Activated CD8-positive, alpha-beta memory T cell treated with anti-CD3 and anti-CD28 coated beads for 1 hour (primary cell): ENCODE measurements at regions not wholly inside any gene's neighbourhood (a gene's known extent, or its start where the extent isn't known, plus 50 kb on each side); places are given as distances from the start of the nearest gene placed in this dataset.
"Not testable (repeated sequence)": the region's sequence is repeated elsewhere in the genome, so short reads cannot be mapped to it uniquely, and the experiment has no call there.

Source experiments
- DNase-seq, 2 donors: peaks; one replicate each; pipeline ENCODE4 v3.0.0-alpha.2; 2020; ENCODE audit warnings: low read depth in 1 of 2; ENCODE audit errors: extremely low read depth in 1 of 2

- no peak for DNase-seq
Measured at GRCh38 chr5:167348251-167348926, 943.1 kb upstream of the WWC1 start.

- DNase-seq: no peak
Measured at GRCh38 chr5:167348980-167349379, 942.5 kb upstream of the WWC1 start.

GRCh38 chr5:167351316-167351715 is 940.1 kb upstream of the WWC1 start:
- DNase-seq: no peak

GRCh38 chr5:167352801-167353200 is 938.6 kb upstream of the WWC1 start:
- DNase-seq: no peak

- no peak for DNase-seq
Measured at GRCh38 chr5:167355346-167355745, 936.1 kb upstream of the WWC1 start.

GRCh38 chr5:167356374-167356773 is 935.1 kb upstream of the WWC1 start:
- DNase-seq: no peak

GRCh38 chr5:167358868-167359492 is 932.5 kb upstream of the WWC1 start:
- DNase-seq: no peak

GRCh38 chr5:167361795-167362194 is 929.6 kb upstream of the WWC1 start:
- DNase-seq: no peak

- DNase-seq: no peak
Measured at GRCh38 chr5:167363065-167363464, 928.4 kb upstream of the WWC1 start.

GRCh38 chr5:167375125-167375524 is 916.3 kb upstream of the WWC1 start:
- no peak for DNase-seq

GRCh38 chr5:167378894-167379723 is 912.3 kb upstream of the WWC1 start:
- no peak for DNase-seq

- DNase-seq: no peak
Measured at GRCh38 chr5:167381457-167381856, 910.0 kb upstream of the WWC1 start.

GRCh38 chr5:167389537-167389936 is 901.9 kb upstream of the WWC1 start:
- DNase-seq: no peak

GRCh38 chr5:167391286-167391685 is 900.2 kb upstream of the WWC1 start:
- not testable (repeated sequence) for DNase-seq

GRCh38 chr5:167392240-167392639 is 899.2 kb upstream of the WWC1 start:
- no peak for DNase-seq

GRCh38 chr5:167393358-167393757 is 898.1 kb upstream of the WWC1 start:
- DNase-seq: no peak

GRCh38 chr5:167402671-167403070 is 888.8 kb upstream of the WWC1 start:
- DNase-seq: no peak

- no peak for DNase-seq
Measured at GRCh38 chr5:167406513-167406912, 884.9 kb upstream of the WWC1 start.

- no peak for DNase-seq
Measured at GRCh38 chr5:167412556-167412955, 878.9 kb upstream of the WWC1 start.

- no peak for DNase-seq
Measured at GRCh38 chr5:167413506-167413905, 877.9 kb upstream of the WWC1 start.

- no peak for DNase-seq
Measured at GRCh38 chr5:167414611-167415010, 876.8 kb upstream of the WWC1 start.
